ENCODE measurements at regions not wholly inside any gene's neighbourhood (a gene's known extent, or its start where the extent isn't known, plus 50 kb on each side); places are given as distances from the start of the nearest gene placed in this dataset.

GRCh38 chr7:131802195-131802864 lies 245.9 kb upstream of the PODXL start:
- H3K79me2 ChIP-seq (ENCODE audit: control insufficient read depth, insufficient read depth, low read length, unreplicated experiment) = no peaks in the 10 kb centered on the region
- H3K27ac ChIP-seq (ENCODE audit: low read depth, low read length) = no peak overlapping the region
- no peaks in the 10 kb centered on the region for H3K4me1 ChIP-seq (ENCODE audit: control insufficient read depth, insufficient read depth, low read length, unreplicated experiment)
- H2AFZ ChIP-seq (ENCODE audit: low read length, unreplicated experiment) = no peak overlapping the region
- no peak overlapping the region for H3K4me3 ChIP-seq (ENCODE audit: low read depth, low read length)
- H3K27me3 ChIP-seq (ENCODE audit: insufficient read depth, low read length) = peaks cover 4% of the 10 kb centered on the region; the same call in 1 of the 2 replicates
- H3K36me3 ChIP-seq (ENCODE audit: insufficient read depth, low read length) = no peaks in the 10 kb centered on the region

GRCh38 chr7:131800531-131800930 lies 244.1 kb upstream of the PODXL start:
- Histone ChIP-seq H3K27me3 (ENCODE audit: insufficient read depth, low read length) (peaks cover 3% of the 10 kb centered on the region; the same call in 1 of the 2 replicates), H3K79me2 (ENCODE audit: control insufficient read depth, insufficient read depth, low read length, unreplicated experiment) (no peaks in the 10 kb centered on the region), H2AFZ (ENCODE audit: low read length, unreplicated experiment) (no peak overlapping the region), H3K4me3 (ENCODE audit: low read depth, low read length) (no peak overlapping the region), H3K4me1 (ENCODE audit: control insufficient read depth, insufficient read depth, low read length, unreplicated experiment) (no peaks in the 10 kb centered on the region), H3K36me3 (ENCODE audit: insufficient read depth, low read length) (no peaks in the 10 kb centered on the region), H3K27ac (ENCODE audit: low read depth, low read length) (no peak overlapping the region)

- Histone ChIP-seq H3K27me3 (ENCODE audit: insufficient read depth, low read length) (no peaks in the 10 kb centered on the region), H3K36me3 (ENCODE audit: insufficient read depth, low read length) (no peaks in the 10 kb centered on the region), H2AFZ (ENCODE audit: low read length, unreplicated experiment) (no peak overlapping the region), H3K4me3 (ENCODE audit: low read depth, low read length) (no peak overlapping the region), H3K27ac (ENCODE audit: low read depth, low read length) (no peak overlapping the region), H3K4me1 (ENCODE audit: control insufficient read depth, insufficient read depth, low read length, unreplicated experiment) (no peaks in the 10 kb centered on the region), H3K79me2 (ENCODE audit: control insufficient read depth, insufficient read depth, low read length, unreplicated experiment) (no peaks in the 10 kb centered on the region)
Measured at GRCh38 chr7:131800008-131800407, 243.6 kb upstream of the PODXL start.

DNA sequence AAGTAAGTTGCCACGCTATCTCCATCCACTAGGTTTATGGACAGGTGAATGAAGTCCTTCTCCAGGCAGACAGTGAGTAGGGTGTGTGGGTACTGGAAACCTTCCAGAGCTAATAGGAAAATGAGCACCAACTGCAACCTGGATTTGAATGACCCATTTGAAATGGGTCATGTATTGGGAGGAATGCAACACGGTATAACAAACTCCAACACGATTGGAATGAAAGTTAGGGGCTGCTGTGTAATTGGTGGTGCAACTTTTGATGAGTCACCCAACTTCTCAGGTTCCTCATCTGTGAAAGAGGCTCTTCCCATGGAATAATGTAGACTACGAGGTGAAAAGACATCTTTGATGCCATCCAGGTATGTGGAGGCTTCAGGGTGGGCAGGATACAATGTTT lies 241.4 kb upstream of the PODXL start:
- Histone ChIP-seq H3K27ac (ENCODE audit: low read depth, low read length) (no peak overlapping the region), H2AFZ (ENCODE audit: low read length, unreplicated experiment) (no peak overlapping the region), H3K4me3 (ENCODE audit: low read depth, low read length) (no peak overlapping the region), H3K27me3 (ENCODE audit: insufficient read depth, low read length) (no peaks in the 10 kb centered on the region), H3K79me2 (ENCODE audit: control insufficient read depth, insufficient read depth, low read length, unreplicated experiment) (no peaks in the 10 kb centered on the region), H3K36me3 (ENCODE audit: insufficient read depth, low read length) (no peaks in the 10 kb centered on the region), H3K4me1 (ENCODE audit: control insufficient read depth, insufficient read depth, low read length, unreplicated experiment) (no peaks in the 10 kb centered on the region)

GRCh38 chr7:131795400-131795799 lies 239.0 kb upstream of the PODXL start:
- Histone ChIP-seq H3K4me1 (ENCODE audit: control insufficient read depth, insufficient read depth, low read length, unreplicated experiment) (no peaks in the 10 kb centered on the region), H3K27ac (ENCODE audit: low read depth, low read length) (no peak overlapping the region), H3K4me3 (ENCODE audit: low read depth, low read length) (no peak overlapping the region), H3K36me3 (ENCODE audit: insufficient read depth, low read length) (no peaks in the 10 kb centered on the region), H3K79me2 (ENCODE audit: control insufficient read depth, insufficient read depth, low read length, unreplicated experiment) (no peaks in the 10 kb centered on the region), H2AFZ (ENCODE audit: low read length, unreplicated experiment) (no peak overlapping the region), H3K27me3 (ENCODE audit: insufficient read depth, low read length) (no peaks in the 10 kb centered on the region)

- Histone ChIP-seq H2AFZ (ENCODE audit: low read length, unreplicated experiment) (no peak overlapping the region), H3K4me3 (ENCODE audit: low read depth, low read length) (no peak overlapping the region), H3K4me1 (ENCODE audit: control insufficient read depth, insufficient read depth, low read length, unreplicated experiment) (no peaks in the 10 kb centered on the region), H3K79me2 (ENCODE audit: control insufficient read depth, insufficient read depth, low read length, unreplicated experiment) (no peaks in the 10 kb centered on the region), H3K36me3 (ENCODE audit: insufficient read depth, low read length) (no peaks in the 10 kb centered on the region), H3K27ac (ENCODE audit: low read depth, low read length) (no peak overlapping the region), H3K27me3 (ENCODE audit: insufficient read depth, low read length) (0 out of 2 replicates have a peak, but pooled peaks cover 2% of the 10 kb centered on the region)
Measured at GRCh38 chr7:131792311-131792710, 235.9 kb upstream of the PODXL start.

DNA sequence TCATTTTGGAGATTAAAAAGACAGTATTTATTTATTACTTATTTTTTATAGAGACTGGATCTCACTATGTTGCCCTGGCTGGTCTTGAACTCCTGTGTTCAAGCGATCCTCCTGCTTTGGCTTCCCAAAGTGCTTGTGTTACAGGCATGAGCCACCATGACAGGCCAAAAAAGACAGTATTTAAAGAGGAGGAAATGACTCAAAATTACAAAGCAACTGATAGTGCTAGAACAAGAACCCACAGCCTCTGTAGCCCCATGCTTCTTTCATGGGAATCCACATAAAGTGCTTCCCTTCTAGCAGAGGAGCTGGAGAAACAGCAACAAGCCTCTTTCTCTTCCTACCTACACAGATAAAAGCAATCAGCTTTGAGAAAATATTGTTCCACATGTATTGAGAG lies 230.7 kb upstream of the PODXL start:
- H3K36me3 ChIP-seq (ENCODE audit: insufficient read depth, low read length) = no peaks in the 10 kb centered on the region
- H3K4me1 ChIP-seq (ENCODE audit: control insufficient read depth, insufficient read depth, low read length, unreplicated experiment) = no peaks in the 10 kb centered on the region
- no peak overlapping the region for H3K4me3 ChIP-seq (ENCODE audit: low read depth, low read length)
- H3K79me2 ChIP-seq (ENCODE audit: control insufficient read depth, insufficient read depth, low read length, unreplicated experiment) = no peaks in the 10 kb centered on the region
- H3K27ac ChIP-seq (ENCODE audit: low read depth, low read length) = no peak overlapping the region
- H3K27me3 ChIP-seq (ENCODE audit: insufficient read depth, low read length) = peaks cover 16% of the 10 kb centered on the region; the same call in 1 of the 2 replicates
- no peak overlapping the region for H2AFZ ChIP-seq (ENCODE audit: low read length, unreplicated experiment)

- peaks cover 16% of the 10 kb centered on the region; the same call in 1 of the 2 replicates for H3K27me3 ChIP-seq (ENCODE audit: insufficient read depth, low read length)
- no peak overlapping the region for H3K27ac ChIP-seq (ENCODE audit: low read depth, low read length)
- no peaks in the 10 kb centered on the region for H3K79me2 ChIP-seq (ENCODE audit: control insufficient read depth, insufficient read depth, low read length, unreplicated experiment)
- no peak overlapping the region for H3K4me3 ChIP-seq (ENCODE audit: low read depth, low read length)
- H3K36me3 ChIP-seq (ENCODE audit: insufficient read depth, low read length) = no peaks in the 10 kb centered on the region
- H3K4me1 ChIP-seq (ENCODE audit: control insufficient read depth, insufficient read depth, low read length, unreplicated experiment) = no peaks in the 10 kb centered on the region
- H2AFZ ChIP-seq (ENCODE audit: low read length, unreplicated experiment) = no peak overlapping the region
Measured at GRCh38 chr7:131786204-131786603, 229.8 kb upstream of the PODXL start.

- no peaks in the 10 kb centered on the region; the same call in 1 of the 2 replicates for H3K27me3 ChIP-seq (ENCODE audit: insufficient read depth, low read length)
Measured at GRCh38 chr7:131778601-131779000, 222.2 kb upstream of the PODXL start.

DNA sequence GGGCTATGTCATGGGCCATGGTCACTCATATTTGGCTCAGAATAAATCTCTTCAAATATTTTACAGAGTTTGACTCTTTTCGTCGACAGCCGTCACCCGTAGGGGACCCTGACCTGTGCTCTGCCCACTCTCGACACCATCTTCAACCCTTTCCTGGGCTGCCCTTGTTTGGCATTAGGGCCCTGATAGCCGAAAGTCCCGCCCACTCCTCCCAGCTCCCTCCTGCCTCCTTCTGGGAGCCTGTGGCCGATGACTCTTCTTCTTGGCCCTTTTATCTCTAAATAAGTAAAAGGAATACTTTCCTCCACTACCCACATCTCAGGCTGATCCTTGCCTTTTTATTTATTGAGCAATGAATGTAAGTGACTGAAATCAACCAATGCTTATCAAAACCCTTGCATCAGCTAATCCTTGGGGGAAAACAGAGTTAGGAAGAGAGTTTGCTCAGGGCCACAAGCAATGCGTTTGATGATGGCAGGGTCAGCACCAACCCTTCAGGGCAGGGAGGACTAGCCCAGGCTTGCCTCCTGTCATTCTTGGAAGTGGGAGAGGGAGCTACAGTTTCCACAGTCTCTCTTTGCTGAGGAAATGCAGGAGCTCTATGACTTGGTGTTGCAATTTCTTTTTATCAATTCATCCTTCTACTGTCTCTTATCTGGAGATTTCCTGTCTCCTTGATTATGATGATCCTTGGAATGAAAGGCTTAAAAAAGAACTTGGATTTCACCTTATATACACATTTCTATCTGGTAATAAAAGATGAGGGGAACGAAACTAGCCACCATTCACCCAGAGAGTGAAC lies 218.2 kb upstream of the PODXL start:
- Histone ChIP-seq H3K79me2 (ENCODE audit: control insufficient read depth, insufficient read depth, low read length, unreplicated experiment) (no peaks in the 10 kb centered on the region), H3K27ac (ENCODE audit: low read depth, low read length) (no peak overlapping the region), H3K4me3 (ENCODE audit: low read depth, low read length) (no peak overlapping the region), H3K4me1 (ENCODE audit: control insufficient read depth, insufficient read depth, low read length, unreplicated experiment) (no peaks in the 10 kb centered on the region), H3K36me3 (ENCODE audit: insufficient read depth, low read length) (no peaks in the 10 kb centered on the region), H2AFZ (ENCODE audit: low read length, unreplicated experiment) (no peak overlapping the region), H3K27me3 (ENCODE audit: insufficient read depth, low read length) (peaks cover 2% of the 10 kb centered on the region)

More at GRCh38 chr7:131778601-131779000, 222.2 kb upstream of the PODXL start:
- no peak overlapping the region for H3K27ac ChIP-seq (ENCODE audit: low read depth, low read length)
- H3K4me1 ChIP-seq (ENCODE audit: control insufficient read depth, insufficient read depth, low read length, unreplicated experiment) = no peaks in the 10 kb centered on the region
- H3K4me3 ChIP-seq (ENCODE audit: low read depth, low read length) = no peak overlapping the region
- H3K79me2 ChIP-seq (ENCODE audit: control insufficient read depth, insufficient read depth, low read length, unreplicated experiment) = no peaks in the 10 kb centered on the region
- H2AFZ ChIP-seq (ENCODE audit: low read length, unreplicated experiment) = no peak overlapping the region
- H3K36me3 ChIP-seq (ENCODE audit: insufficient read depth, low read length) = no peaks in the 10 kb centered on the region

- H2AFZ ChIP-seq (ENCODE audit: low read length, unreplicated experiment) = no peak overlapping the region
- no peak overlapping the region for H3K27ac ChIP-seq (ENCODE audit: low read depth, low read length)
- no peaks in the 10 kb centered on the region for H3K4me1 ChIP-seq (ENCODE audit: control insufficient read depth, insufficient read depth, low read length, unreplicated experiment)
- H3K4me3 ChIP-seq (ENCODE audit: low read depth, low read length) = no peak overlapping the region
- no peaks in the 10 kb centered on the region for H3K79me2 ChIP-seq (ENCODE audit: control insufficient read depth, insufficient read depth, low read length, unreplicated experiment)
- no peaks in the 10 kb centered on the region for H3K36me3 ChIP-seq (ENCODE audit: insufficient read depth, low read length)
- H3K27me3 ChIP-seq (ENCODE audit: insufficient read depth, low read length) = peaks cover 8% of the 10 kb centered on the region
Measured at GRCh38 chr7:131773413-131773812, 217.0 kb upstream of the PODXL start.

Data from ACC112 (cell line).